ENCODE measurements at regions not wholly inside any gene's neighbourhood (a gene's known extent, or its start where the extent isn't known, plus 50 kb on each side); places are given as distances from the start of the nearest gene placed in this dataset.

GRCh38 chr1:63203641-63204040 is 118.7 kb upstream of the FOXD3 start:
- Histone ChIP-seq H3K4me1 (ENCODE audit: control insufficient read depth in 1 of 2, insufficient read depth in 2 of 2, low read length in 2 of 2) (no peaks in the 10 kb centered on the region), H4K20me1 (ENCODE audit: insufficient read depth) (no peaks in the 10 kb centered on the region), H3K4me3 (replicated peaks in 1 of 2; ENCODE audit: low read depth in 1 of 2, low read length in 2 of 2) (no peak overlapping the region), H3K27me3 (ENCODE audit: insufficient read depth, low read length) (no peaks in the 10 kb centered on the region), H3K79me2 (ENCODE audit: insufficient read depth, low read length) (no peaks in the 10 kb centered on the region), H3K9me3 (ENCODE audit: control insufficient read depth in 1 of 2, insufficient read depth in 1 of 2, low read depth in 1 of 2, low read length in 2 of 2) (no peaks in the 10 kb centered on the region), H3K36me3 (ENCODE audit: control insufficient read depth in 1 of 2, insufficient read depth in 2 of 2, low read length in 2 of 2) (no peaks in the 10 kb centered on the region), H3K27ac (ENCODE audit: low read depth, low read length) (no peak overlapping the region), H3K4me2 (ENCODE audit: low read length) (no peak overlapping the region), H2AFZ (ENCODE audit: low read depth, low read length, poor library complexity, severe bottlenecking) (no peak overlapping the region), H3K9me2 (ENCODE audit: insufficient read depth) (no peaks in the 10 kb centered on the region), H3K9ac (ENCODE audit: low read length) (no peak overlapping the region)
- TF ChIP-seq SIN3A (IDR thresholded peaks at IDR 0.05; ENCODE audit: low read depth) (no peak), JUND (IDR thresholded peaks at IDR 0.05) (no peak), EGR1 (IDR thresholded peaks at IDR 0.05; ENCODE audit: low read depth) (no peak), CBX3 (IDR thresholded peaks at IDR 0.05; ENCODE audit: low read depth) (no peak), SP1 (IDR thresholded peaks at IDR 0.05; ENCODE audit: low read depth) (no peak), YY1 (IDR thresholded peaks at IDR 0.05; ENCODE audit: extremely low read depth, insufficient replicate concordance, low read depth, low read length) (no peak), CEBPB (IDR thresholded peaks at IDR 0.05; ENCODE audit: low read depth) (no peak), SRF (IDR thresholded peaks at IDR 0.05; ENCODE audit: low read depth) (no peak), CTCF (IDR thresholded peaks at IDR 0.05 in 2 of 3, conservative IDR thresholded peaks at IDR 0.05 in 1 of 3; ENCODE audit: borderline replicate concordance in 1 of 3, insufficient read depth in 1 of 3, low read depth in 2 of 3, low read length in 2 of 3) (no peak), RAD21 (IDR thresholded peaks at IDR 0.05; ENCODE audit: low read depth) (no peak), EZH2phosphoT487 (IDR thresholded peaks at IDR 0.05; ENCODE audit: borderline replicate concordance) (no peak), ATF3 (IDR thresholded peaks at IDR 0.05) (no peak)
- intact Hi-C loops (cut with micrococcal nuclease): no loop called here
- RAD21 ChIA-PET (ENCODE audit: low non-redundant PET in 1 of 2, low total read pairs in 2 of 2, uncharacterized antibody in 2 of 2, unreplicated experiment in 2 of 2): no interaction called here
- BruUV-seq (replicated peaks): no TSS peak
- POLR2A ChIA-PET: no interaction called here
- ATAC-seq (no peak), DNase-seq (ENCODE audit: low read depth, low spot score) (no peak)
- CTCF ChIA-PET: no interaction called here
